ENCODE measurements at regions not wholly inside any gene's neighbourhood (a gene's known extent, or its start where the extent isn't known, plus 50 kb on each side); places are given as distances from the start of the nearest gene placed in this dataset.
"Not testable (repeated sequence)": the region's sequence is repeated elsewhere in the genome, so short reads cannot be mapped to it uniquely, and the experiment has no call there.

GRCh38 chr11:71714510-71714909 lies 118.5 kb upstream of the DEFB108B start:
- DNase-seq (ENCODE audit: low read depth in 4 of 4, low spot score in 2 of 4) = not testable (repeated sequence)

DNA sequence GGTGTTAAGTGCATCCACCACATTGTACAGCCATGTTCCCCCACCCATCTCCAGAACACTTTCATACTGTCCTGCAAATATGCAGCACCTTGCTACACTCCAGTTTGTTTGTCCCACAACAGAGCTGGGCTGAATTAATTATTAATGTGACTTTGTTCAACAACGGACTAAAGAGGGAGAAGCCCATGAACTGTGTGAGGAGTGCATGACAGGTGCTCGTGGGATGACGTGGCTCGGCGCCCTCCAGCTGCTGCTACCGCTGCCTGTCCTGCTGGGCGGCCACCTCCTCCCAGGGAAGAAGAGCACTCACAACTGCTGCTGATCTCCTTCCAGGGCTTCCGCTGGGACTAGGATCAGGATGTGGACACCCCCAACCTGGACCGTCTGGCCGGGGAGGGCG lies 111.2 kb upstream of the DEFB108B start:
- not testable (repeated sequence) for DNase-seq (ENCODE audit: low read depth in 4 of 4, low spot score in 2 of 4)

- not testable (repeated sequence) for DNase-seq (ENCODE audit: low read depth in 4 of 4, low spot score in 2 of 4)
These were observed 109.0 kb upstream of the DEFB108B start for GRCh38 chr11:71723991-71724390.

DNA sequence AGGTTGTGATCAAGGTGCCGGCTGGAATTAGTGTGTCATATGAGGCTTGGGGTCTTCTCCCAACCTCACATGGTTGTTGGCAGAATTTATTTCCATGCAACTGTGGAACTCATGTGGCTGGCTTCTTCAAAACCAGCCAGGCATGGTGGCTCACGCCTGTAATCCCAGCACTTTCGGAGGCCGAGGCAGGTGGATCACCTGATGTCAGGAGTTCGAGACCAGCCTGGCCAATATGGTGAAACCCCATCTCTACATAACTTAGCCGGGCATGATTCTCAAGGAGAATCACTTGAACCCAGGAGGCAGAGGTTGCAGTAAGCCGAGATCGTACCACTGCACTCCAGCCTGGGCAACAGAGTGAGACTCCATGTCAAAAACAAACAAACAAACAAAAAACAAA lies 102.3 kb upstream of the DEFB108B start:
- not testable (repeated sequence) for DNase-seq (ENCODE audit: low read depth in 4 of 4, low spot score in 2 of 4)

DNA sequence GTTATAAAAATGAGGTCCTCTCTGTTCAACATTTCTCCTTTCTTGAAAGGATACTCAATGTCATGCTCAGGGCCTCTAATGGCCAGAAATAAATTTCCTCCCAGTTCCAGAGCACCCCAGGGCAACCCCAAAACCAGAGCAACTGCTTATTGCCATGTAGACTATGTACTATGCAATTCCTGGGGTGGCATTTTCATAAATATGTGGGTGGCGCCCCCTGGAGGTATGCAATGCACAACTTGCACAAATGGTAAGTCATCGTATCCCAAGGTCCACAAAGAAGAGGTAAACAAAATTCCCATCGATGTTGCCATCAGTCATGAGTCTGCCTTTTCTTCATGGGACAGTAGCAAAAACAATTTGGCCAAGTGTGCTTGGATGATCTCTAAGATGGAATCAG lies 98.6 kb upstream of the DEFB108B start:
- not testable (repeated sequence) for DNase-seq (ENCODE audit: low read depth in 4 of 4, low spot score in 2 of 4)

DNA sequence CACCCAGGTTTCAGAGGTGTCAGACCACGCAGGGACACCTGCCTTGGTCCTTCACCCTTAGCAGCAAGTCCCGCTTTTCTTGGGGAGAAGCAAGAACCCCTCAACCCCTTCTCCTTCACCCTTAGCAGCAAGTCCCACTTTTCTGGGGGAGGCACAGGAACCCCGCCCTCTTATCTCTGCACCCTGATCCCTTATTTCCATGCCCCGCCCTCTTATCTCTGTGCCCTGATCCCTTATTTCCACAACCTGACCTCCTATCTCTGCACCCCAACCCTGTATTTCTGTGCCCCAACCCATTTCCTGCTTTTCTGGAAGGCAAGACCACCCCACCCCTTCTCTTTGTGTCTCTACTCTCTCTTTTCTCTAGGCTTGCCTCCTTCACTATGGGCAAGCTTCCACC lies 94.7 kb upstream of the DEFB108B start:
- not testable (repeated sequence) for DNase-seq (ENCODE audit: low read depth in 4 of 4, low spot score in 2 of 4)

GRCh38 chr11:71743385-71743784 lies 89.6 kb upstream of the DEFB108B start:
- DNase-seq (ENCODE audit: low read depth in 4 of 4, low spot score in 2 of 4) = not testable (repeated sequence)

- DNase-seq (ENCODE audit: low read depth in 4 of 4, low spot score in 2 of 4) = not testable (repeated sequence)
These were observed 87.3 kb upstream of the DEFB108B start for GRCh38 chr11:71745656-71746055.

GRCh38 chr11:71746263-71746662 lies 86.7 kb upstream of the DEFB108B start:
- DNase-seq (ENCODE audit: low read depth in 4 of 4, low spot score in 2 of 4) = not testable (repeated sequence)

DNA sequence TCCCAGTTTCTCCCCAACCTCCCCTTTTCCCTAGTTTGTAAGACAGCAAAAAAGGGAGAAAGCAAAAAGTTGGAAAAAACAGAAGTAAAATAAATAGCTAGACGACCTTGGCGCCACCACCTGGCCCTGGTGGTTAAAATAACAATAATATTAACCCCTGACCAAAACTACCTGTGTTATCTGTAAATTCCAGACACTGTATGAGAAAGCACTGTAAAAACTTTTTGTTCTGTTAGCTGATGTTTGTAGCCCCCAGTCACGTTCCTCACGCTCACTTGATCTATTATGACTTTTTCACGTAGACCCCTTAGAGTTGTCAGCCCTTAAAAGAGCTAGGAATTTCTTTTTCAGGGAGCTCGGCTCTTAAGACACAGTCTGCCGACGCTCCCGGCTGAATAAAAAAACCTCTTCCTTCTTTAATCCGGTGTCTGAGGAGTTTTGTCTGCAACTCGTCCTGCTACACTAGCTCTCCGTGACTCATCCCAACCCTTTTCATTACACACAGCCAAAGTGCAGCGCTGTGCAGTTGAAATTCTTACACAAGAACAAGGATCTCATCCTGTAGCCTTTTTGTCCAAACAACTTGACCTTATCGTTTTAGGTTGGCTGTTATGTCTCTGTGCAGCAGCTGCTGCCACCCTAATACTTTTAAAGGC lies 83.9 kb upstream of the DEFB108B start:
- DNase-seq (ENCODE audit: low read depth in 4 of 4, low spot score in 2 of 4) = not testable (repeated sequence)

- DNase-seq (ENCODE audit: low read depth in 4 of 4, low spot score in 2 of 4) = not testable (repeated sequence)
These were observed 82.1 kb upstream of the DEFB108B start for GRCh38 chr11:71750908-71751307.

- DNase-seq (ENCODE audit: low read depth in 4 of 4, low spot score in 2 of 4) = not testable (repeated sequence)
These were observed 68.1 kb upstream of the DEFB108B start for GRCh38 chr11:71764695-71765491.

- DNase-seq (ENCODE audit: low read depth in 4 of 4, low spot score in 2 of 4) = not testable (repeated sequence)
These were observed 66.0 kb upstream of the DEFB108B start for GRCh38 chr11:71767016-71767415.

DNA sequence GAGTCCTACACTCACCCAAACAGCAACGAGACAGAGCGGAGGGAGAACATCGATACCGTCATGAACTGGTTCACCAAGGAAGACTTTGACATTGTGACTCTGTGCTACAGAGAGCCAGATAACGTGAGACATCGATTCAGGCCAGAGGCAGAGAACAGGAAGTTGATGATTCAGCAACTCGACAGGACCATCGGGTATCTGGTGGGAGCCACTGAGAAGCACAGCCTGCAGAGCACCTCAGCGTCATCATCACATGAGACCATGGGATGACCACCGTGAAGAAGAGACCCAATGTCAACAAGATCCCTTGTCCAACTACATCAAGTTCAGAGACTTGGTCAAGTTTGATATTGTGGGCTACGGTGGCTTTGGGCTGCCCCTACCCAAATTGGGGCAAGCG lies 60.8 kb upstream of the DEFB108B start:
- not testable (repeated sequence) for DNase-seq (ENCODE audit: low read depth in 4 of 4, low spot score in 2 of 4)

GRCh38 chr11:71774603-71775222 lies 58.3 kb upstream of the DEFB108B start:
- no peak for DNase-seq (ENCODE audit: low read depth in 4 of 4, low spot score in 2 of 4)

DNA sequence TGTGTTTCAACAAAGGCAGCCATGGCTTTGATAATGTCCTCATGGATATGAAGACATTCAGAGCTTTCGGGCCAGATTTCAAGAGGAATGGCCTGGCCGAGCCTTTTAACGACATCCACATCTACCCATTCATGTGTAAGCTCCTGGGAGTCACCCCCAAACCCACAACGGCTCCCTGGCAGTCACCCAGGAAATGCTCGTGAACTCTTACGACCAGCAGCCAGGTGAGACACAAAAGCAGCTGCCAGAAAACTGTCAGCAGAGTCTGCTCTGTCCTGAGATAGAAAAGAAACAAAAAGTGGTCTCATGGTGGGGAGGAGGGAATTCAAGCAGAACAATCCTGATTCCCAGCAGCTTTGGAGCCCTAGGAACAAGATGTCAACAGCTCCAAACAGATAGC lies 52.9 kb upstream of the DEFB108B start:
- not testable (repeated sequence) for DNase-seq (ENCODE audit: low read depth in 4 of 4, low spot score in 2 of 4)

DNA sequence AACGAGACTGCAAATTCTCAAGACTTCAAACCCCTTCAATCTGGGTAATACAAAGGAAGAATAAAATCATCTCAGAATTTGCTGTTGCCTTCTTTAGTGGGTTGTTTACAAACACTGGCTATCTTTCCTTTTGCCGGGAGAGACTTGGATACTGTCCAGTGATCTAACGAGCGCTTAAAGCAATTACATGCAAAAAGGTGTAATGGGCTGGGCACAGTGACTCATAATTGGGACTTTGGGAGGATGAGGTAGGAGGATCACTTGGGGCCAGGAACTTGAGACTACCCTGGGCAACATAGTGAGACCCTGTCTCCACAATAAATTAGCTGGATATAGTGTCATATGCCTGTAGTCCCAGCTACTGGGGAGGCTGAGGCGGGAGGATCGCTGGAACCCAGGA lies 52.2 kb upstream of the DEFB108B start:
- not testable (repeated sequence) for DNase-seq (ENCODE audit: low read depth in 4 of 4, low spot score in 2 of 4)

DNA sequence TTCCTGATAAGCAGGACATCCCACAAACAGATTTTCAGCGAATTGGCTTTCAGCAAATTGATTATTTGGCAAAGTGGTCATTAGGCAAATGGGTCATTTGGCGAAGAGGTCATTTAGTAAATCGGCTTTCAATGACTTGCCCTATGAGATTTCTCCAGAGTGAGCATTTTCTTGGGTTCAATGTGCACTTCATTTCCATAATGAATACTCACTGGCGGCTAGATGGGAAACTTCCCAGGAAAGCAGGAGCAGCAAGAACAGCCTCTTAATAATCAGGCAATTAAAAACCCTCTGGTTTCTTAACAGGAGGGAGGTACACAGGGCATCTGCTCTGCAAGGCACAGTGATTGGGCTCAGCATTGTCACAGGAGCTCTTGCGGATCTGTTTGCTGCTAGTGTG lies 51.5 kb upstream of the DEFB108B start:
- DNase-seq (ENCODE audit: low read depth in 4 of 4, low spot score in 2 of 4) = not testable (repeated sequence)

DNA sequence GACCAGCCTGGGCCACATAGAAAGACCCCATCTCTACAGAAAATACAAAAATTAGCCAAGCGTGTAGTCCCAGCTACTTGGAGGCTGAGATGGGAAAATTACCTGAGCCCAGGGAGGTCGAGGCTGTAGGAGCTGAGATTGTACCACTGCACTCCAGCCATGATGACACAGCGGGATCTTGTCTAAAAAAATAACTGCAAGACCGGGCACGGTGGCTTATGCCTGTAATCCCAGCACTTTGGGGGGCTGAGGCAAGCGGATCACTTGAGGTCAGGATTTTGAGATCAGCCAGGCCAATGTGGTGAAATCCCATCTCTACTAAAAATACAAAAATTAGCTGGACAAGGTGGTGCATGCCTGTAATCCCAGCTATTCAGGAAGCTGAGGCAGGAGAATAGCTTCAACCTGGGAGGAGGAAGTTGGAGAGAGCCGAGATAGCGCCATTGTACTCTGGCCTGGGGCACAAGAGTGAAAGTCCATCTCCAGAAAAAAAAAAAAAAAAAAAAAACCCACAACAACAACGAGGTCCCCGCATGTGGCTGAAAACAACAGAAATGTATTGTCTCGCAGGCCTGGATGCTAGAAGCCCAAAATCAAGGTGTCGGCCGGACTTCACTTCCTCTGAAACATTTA lies 50.7 kb upstream of the DEFB108B start:
- DNase-seq (ENCODE audit: low read depth in 4 of 4, low spot score in 2 of 4) = not testable (repeated sequence)

DNA sequence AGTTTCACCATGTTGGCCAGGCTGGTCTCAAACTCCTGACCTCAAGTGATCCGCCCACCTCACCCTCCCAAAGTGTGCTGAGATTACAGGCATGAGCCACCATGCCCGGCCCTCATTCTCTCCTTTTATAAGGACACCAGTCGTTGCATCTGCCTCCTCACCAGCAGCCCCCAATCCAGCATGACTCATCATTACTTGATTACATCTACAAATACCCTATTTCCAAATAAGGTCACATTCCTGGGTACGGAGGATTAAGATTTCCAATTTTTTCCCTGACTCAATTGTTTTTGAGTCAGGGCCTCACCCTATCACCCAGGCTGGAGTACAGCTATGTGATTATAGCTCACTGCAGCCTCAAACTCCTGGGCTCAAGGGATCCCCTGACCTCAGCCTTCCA lies 49.8 kb upstream of the DEFB108B start:
- DNase-seq (ENCODE audit: low read depth in 4 of 4, low spot score in 2 of 4) = not testable (repeated sequence)
